ENCODE measurements at regions not wholly inside any gene's neighbourhood (a gene's known extent, or its start where the extent isn't known, plus 50 kb on each side); places are given as distances from the start of the nearest gene placed in this dataset.

GRCh38 chr5:44245935-44246334, 143.3 kb downstream of the FGF10 start:
- TF ChIP-seq ZNF565 (CRISPR knock-in tag; conservative IDR thresholded peaks at IDR 0.05; ENCODE audit: low read depth), result no peak
- no peak for TF ChIP-seq ZFP3 (CRISPR knock-in tag; IDR thresholded peaks at IDR 0.05)
- TF ChIP-seq TOX (CRISPR knock-in tag; IDR thresholded peaks at IDR 0.05; ENCODE audit: borderline replicate concordance), result no peak
- TF ChIP-seq TSHZ2 (CRISPR knock-in tag; IDR thresholded peaks at IDR 0.05), result no peak
- ATAC-seq, result no peak

DNA sequence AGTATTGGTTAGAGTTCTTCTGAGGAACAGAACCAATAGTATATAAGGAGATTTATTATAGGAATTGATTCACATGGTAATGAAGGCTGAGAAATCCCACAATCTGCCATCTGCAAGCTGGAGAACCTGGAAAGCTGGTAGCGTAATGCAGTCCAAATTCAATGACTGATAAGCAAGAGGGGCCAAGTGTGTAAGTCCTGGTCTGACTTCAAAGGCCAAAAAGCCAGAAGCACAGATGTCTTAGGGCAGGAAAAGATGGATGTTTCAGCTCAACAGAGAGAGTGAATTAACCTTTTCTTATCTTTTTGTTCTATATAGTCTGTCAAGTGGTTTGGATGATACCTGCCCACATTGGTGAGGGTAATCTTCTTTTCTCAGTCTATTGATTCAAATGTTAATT, 146.4 kb downstream of the FGF10 start:
- TF ChIP-seq POU6F1 (CRISPR knock-in tag; IDR thresholded peaks at IDR 0.05; ENCODE audit: borderline replicate concordance, low read depth) (no peak), PPARA (CRISPR knock-in tag; IDR thresholded peaks at IDR 0.05; ENCODE audit: borderline replicate concordance) (no peak)

DNA sequence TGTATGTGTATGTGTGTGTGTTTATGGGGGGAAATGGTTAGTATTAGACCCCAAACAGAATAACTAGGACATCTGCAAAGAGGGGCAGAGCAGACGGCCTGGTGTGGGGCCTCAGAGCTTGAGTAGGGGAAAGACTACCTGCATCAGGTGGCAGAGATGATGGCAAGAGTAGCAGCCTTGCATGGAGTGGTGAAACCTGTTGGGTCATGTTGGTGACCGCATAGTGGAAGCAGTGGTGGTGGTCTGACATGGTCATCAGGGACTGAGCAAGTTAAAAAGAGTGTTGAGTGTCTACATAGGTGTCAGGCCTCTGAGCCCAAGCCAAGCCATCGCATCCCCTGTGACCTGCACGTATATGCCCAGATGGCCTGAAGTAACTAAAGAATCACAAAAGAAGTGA, 153.2 kb downstream of the FGF10 start:
- TF ChIP-seq OSR1 (CRISPR knock-in tag; IDR thresholded peaks at IDR 0.05), result no peak
- no peak for TF ChIP-seq ZNF8 (CRISPR knock-in tag; IDR thresholded peaks at IDR 0.05)
- no peak for TF ChIP-seq ARNTL (CRISPR knock-in tag; IDR thresholded peaks at IDR 0.05; ENCODE audit: borderline replicate concordance, low read depth)
- no peak for TF ChIP-seq RARB (CRISPR knock-in tag; IDR thresholded peaks at IDR 0.05)
- no peak for TF ChIP-seq CREB5 (CRISPR knock-in tag; IDR thresholded peaks at IDR 0.05; ENCODE audit: low read depth)
- TF ChIP-seq, protein P1, sequence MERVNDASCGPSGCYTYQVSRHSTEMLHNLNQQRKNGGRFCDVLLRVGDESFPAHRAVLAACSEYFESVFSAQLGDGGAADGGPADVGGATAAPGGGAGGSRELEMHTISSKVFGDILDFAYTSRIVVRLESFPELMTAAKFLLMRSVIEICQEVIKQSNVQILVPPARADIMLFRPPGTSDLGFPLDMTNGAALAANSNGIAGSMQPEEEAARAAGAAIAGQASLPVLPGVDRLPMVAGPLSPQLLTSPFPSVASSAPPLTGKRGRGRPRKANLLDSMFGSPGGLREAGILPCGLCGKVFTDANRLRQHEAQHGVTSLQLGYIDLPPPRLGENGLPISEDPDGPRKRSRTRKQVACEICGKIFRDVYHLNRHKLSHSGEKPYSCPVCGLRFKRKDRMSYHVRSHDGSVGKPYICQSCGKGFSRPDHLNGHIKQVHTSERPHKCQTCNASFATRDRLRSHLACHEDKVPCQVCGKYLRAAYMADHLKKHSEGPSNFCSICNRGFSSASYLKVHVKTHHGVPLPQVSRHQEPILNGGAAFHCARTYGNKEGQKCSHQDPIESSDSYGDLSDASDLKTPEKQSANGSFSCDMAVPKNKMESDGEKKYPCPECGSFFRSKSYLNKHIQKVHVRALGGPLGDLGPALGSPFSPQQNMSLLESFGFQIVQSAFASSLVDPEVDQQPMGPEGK (CRISPR knock-in tag; IDR thresholded peaks at IDR 0.05; ENCODE audit: borderline replicate concordance), result no peak
- no peak for TF ChIP-seq ESRRG (CRISPR knock-in tag; IDR thresholded peaks at IDR 0.05)
- TF ChIP-seq, protein P2, sequence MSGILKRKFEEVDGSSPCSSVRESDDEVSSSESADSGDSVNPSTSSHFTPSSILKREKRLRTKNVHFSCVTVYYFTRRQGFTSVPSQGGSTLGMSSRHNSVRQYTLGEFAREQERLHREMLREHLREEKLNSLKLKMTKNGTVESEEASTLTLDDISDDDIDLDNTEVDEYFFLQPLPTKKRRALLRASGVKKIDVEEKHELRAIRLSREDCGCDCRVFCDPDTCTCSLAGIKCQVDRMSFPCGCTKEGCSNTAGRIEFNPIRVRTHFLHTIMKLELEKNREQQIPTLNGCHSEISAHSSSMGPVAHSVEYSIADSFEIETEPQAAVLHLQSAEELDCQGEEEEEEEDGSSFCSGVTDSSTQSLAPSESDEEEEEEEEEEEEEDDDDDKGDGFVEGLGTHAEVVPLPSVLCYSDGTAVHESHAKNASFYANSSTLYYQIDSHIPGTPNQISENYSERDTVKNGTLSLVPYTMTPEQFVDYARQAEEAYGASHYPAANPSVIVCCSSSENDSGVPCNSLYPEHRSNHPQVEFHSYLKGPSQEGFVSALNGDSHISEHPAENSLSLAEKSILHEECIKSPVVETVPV (CRISPR knock-in tag; IDR thresholded peaks at IDR 0.05), result no peak
- TF ChIP-seq TCF4 (CRISPR knock-in tag; IDR thresholded peaks at IDR 0.05; ENCODE audit: borderline replicate concordance), result no peak
- TF ChIP-seq SNAI2 (CRISPR knock-in tag; IDR thresholded peaks at IDR 0.05), result no peak
- TF ChIP-seq BACH2 (CRISPR knock-in tag; IDR thresholded peaks at IDR 0.05; ENCODE audit: borderline replicate concordance), result no peak
- no peak for TF ChIP-seq TSHZ2 (CRISPR knock-in tag; IDR thresholded peaks at IDR 0.05)
- TF ChIP-seq ISL1 (CRISPR knock-in tag; IDR thresholded peaks at IDR 0.05), result no peak
- TF ChIP-seq PPARA (CRISPR knock-in tag; IDR thresholded peaks at IDR 0.05; ENCODE audit: borderline replicate concordance), result no peak
- ATAC-seq, result no peak

More for the DNA sequence above, 146.4 kb downstream of the FGF10 start:
- no peak for ATAC-seq
